H54 (cell line): ENCODE measurements at regions not wholly inside any gene's neighbourhood (a gene's known extent, or its start where the extent isn't known, plus 50 kb on each side); places are given as distances from the start of the nearest gene placed in this dataset.
A peak's percentile ranks its signal among the peaks of the same experiment; 100 is the strongest.

Experiments used
- DNase-seq: peaks from one replicate; pipeline ENCODE4 v3.0.0; 2011; ENCODE audit warnings: low spot score, mixed read lengths; ENCODE audit not compliant: insufficient read length
- FAIRE-seq: peaks from 3 replicates; lab custom pipeline; 2011; peaks lifted over from hg19 to GRCh38; lab: Jason Lieb, UNC
- POLR2A ChIP-seq: IDR thresholded peaks from 2 replicates; pipeline ENCODE4 v1.6.1; 2011; ENCODE audit warnings: low read depth, mild to moderate bottlenecking, low read length

DNA sequence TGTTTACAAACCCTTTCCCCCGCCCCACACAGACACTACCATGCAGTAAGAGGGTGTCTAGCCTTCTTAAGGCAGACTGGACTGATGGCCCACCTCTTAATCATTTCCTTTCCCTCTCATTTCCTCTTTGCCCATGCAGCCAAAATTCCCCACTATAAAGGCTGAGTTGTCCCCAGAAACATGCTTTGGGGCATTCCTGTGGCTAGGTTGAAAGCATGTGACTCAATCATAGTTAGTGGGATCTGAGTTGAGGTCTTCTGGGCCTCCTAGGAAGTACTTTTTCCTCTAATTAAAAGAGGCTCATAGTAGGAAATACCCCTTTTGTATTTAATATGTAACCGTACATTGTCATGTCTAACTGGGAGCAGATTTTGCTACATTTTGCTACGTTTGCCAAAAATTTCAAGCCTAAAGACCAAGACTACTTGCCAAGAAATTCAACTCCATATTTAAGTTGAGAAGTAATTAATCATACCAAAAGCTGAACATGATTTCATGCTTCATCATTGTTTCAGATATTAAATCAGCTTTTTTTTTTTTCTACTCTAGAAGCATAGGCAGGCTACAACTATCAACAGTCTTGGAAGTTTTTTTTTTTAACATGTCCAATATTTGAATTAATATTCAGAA, 174.7 kb downstream of the ADGRL4 start:
- TF ChIP-seq POLR2A: no peak
- FAIRE-seq (peak; percentile 99), DNase-seq (peak; percentile 38)

DNA sequence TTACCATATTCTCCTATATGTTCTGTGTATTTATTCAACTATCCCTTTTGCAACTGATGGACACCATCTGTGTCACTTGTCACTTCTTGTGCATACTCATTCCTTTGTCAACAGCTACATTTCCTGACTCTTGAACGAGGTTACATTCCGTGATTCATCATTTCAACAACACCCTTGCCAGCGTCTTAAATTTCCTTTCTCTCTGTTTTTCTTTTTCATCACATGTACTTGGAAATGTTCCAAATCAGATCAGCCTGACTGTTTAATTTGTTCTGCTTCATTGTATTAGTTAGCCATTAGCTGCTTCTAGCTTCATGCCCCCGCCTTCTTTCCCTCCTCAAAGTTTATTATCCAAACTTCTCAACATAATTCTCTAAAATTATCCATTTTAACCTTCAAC, 173.0 kb downstream of the ADGRL4 start:
- FAIRE-seq: peak; percentile 99
- no peak for TF ChIP-seq POLR2A
- DNase-seq: peak; percentile 18

GRCh38 chr1:78834201-78834741, 172.3 kb downstream of the ADGRL4 start:
- no peak for TF ChIP-seq POLR2A
- no peak for FAIRE-seq
- DNase-seq: no peak

- no peak for TF ChIP-seq POLR2A
- DNase-seq: no peak
- no peak for FAIRE-seq
Observed at GRCh38 chr1:78836726-78837125, 169.8 kb downstream of the ADGRL4 start.

GRCh38 chr1:78839704-78840277, 166.7 kb downstream of the ADGRL4 start:
- no peak for TF ChIP-seq POLR2A
- DNase-seq: no peak
- peak; percentile 53 for FAIRE-seq
